ENCODE measurements at regions not wholly inside any gene's neighbourhood (a gene's known extent, or its start where the extent isn't known, plus 50 kb on each side); places are given as distances from the start of the nearest gene placed in this dataset.

DNA sequence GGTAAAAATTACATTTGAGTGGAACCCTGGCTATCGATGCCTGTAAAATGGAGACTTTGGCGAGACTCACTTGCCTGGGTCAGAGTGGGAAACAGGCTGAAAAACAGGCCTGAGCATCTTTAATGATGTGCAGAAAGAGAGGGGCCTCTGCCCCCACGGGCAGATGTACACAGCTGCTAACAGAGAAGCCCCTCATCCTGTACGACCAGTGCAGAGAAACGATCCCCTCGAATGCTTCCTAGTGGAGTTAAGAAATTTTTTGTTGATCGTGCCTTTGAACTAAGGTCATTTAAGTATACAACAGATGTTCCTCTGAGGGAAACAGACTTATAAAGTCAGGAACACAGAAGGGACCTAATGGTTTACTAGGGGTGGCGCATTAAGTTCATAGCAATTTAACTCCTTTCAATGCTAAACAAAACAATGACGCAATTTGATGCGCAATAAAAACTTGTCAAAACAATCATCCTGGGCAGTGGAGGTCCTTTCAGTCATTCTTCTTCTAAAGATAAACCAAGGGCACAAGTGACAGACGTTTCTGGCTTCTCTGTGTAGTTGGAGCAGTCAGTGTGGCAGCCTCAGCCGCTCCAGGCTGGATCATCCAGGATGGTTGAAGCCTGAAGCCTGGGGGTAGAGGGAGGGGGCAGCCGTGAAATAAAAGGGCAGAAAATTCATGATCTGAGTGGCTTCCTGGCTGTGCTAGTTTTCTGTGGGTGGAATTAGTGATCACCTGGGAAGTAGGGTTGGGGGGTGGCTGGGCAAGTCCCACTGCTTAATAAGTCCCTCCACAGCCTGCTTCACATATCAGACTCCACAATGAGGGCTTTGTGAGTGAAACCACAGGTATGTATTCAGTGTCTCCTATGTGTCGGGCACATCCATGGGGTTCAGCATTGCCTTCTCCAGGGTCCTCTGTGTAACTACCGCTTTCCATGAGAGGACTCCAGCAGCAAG lies 50.8 kb upstream of the MRPS22 start (continued):
- TF ChIP-seq, protein P1, sequence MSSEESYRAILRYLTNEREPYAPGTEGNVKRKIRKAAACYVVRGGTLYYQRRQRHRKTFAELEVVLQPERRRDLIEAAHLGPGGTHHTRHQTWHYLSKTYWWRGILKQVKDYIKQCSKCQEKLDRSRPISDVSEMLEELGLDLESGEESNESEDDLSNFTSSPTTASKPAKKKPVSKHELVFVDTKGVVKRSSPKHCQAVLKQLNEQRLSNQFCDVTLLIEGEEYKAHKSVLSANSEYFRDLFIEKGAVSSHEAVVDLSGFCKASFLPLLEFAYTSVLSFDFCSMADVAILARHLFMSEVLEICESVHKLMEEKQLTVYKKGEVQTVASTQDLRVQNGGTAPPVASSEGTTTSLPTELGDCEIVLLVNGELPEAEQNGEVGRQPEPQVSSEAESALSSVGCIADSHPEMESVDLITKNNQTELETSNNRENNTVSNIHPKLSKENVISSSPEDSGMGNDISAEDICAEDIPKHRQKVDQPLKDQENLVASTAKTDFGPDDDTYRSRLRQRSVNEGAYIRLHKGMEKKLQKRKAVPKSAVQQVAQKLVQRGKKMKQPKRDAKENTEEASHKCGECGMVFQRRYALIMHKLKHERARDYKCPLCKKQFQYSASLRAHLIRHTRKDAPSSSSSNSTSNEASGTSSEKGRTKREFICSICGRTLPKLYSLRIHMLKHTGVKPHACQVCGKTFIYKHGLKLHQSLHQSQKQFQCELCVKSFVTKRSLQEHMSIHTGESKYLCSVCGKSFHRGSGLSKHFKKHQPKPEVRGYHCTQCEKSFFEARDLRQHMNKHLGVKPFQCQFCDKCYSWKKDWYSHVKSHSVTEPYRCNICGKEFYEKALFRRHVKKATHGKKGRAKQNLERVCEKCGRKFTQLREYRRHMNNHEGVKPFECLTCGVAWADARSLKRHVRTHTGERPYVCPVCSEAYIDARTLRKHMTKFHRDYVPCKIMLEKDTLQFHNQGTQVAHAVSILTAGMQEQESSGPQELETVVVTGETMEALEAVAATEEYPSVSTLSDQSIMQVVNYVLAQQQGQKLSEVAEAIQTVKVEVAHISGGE (tag by site-specific recombination; conservative IDR thresholded peaks at IDR 0.05; ENCODE audit: low read depth): 0 out of 2 replicates have a peak, but pooled peaks have one; percentile 19
- TF ChIP-seq ZNF610 (tag by site-specific recombination; IDR thresholded peaks at IDR 0.05; ENCODE audit: borderline replicate concordance): no peak
- TF ChIP-seq TRIM28 (IDR thresholded peaks at IDR 0.05; ENCODE audit: borderline replicate concordance, low read length): no peak; the same call in 1 of the 2 replicates
- TF ChIP-seq, protein P2, sequence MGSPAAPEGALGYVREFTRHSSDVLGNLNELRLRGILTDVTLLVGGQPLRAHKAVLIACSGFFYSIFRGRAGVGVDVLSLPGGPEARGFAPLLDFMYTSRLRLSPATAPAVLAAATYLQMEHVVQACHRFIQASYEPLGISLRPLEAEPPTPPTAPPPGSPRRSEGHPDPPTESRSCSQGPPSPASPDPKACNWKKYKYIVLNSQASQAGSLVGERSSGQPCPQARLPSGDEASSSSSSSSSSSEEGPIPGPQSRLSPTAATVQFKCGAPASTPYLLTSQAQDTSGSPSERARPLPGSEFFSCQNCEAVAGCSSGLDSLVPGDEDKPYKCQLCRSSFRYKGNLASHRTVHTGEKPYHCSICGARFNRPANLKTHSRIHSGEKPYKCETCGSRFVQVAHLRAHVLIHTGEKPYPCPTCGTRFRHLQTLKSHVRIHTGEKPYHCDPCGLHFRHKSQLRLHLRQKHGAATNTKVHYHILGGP (tag by site-specific recombination; IDR thresholded peaks at IDR 0.05): peak; percentile 39; the same call in 1 of the 2 replicates
- TF ChIP-seq ZNF354C (tag by site-specific recombination; IDR thresholded peaks at IDR 0.05; ENCODE audit: borderline replicate concordance, low read depth): no peak
- TF ChIP-seq ZNF707 (tag by site-specific recombination; IDR thresholded peaks at IDR 0.05): no peak
- peak; percentile 81 for TF ChIP-seq PRDM6 (tag by site-specific recombination; IDR thresholded peaks at IDR 0.05)
- TF ChIP-seq ZNF544 (tag by site-specific recombination; IDR thresholded peaks at IDR 0.05): no peak

GRCh38 chr3:139293665-139294023 lies 50.2 kb upstream of the MRPS22 start:
- TF ChIP-seq ZNF670 (tag by site-specific recombination; IDR thresholded peaks at IDR 0.05; ENCODE audit: low read depth) (no peak), ZNF768 (tag by site-specific recombination; IDR thresholded peaks at IDR 0.05) (peak; percentile 53; the same call in 1 of the 2 replicates)
- CTCF ChIA-PET: no interaction called here
- H3K27ac ChIP-seq (ENCODE audit: extremely low read depth, low read depth, low read length): no peak overlapping the region
- H3K9me3 ChIP-seq (ENCODE audit: control insufficient read depth, insufficient read depth, low read depth, low read length): no peaks in the 10 kb centered on the region
- H3K4me3 ChIP-seq (ENCODE audit: low read depth, low read length): no peak overlapping the region
- POLR2A ChIA-PET: no interaction called here
- H3K4me1 ChIP-seq (ENCODE audit: control insufficient read depth, insufficient read depth, low read length): no peaks in the 10 kb centered on the region
- H3K36me3 ChIP-seq (ENCODE audit: control insufficient read depth in 2 of 2, insufficient read depth in 1 of 2, low read length in 2 of 2): no peaks in the 10 kb centered on the region
